ENCODE measurements at regions not wholly inside any gene's neighbourhood (a gene's known extent, or its start where the extent isn't known, plus 50 kb on each side); places are given as distances from the start of the nearest gene placed in this dataset.

GRCh38 chr11:134901955-134902918 is 490.2 kb upstream of the B3GAT1 start:
- DNase-seq (ENCODE audit: extremely low read depth, low read depth) = no peak

GRCh38 chr11:134901542-134901941 is 489.5 kb upstream of the B3GAT1 start:
- TF ChIP-seq CTCF (IDR thresholded peaks at IDR 0.05; ENCODE audit: low read depth, low read length, missing control alignments) = no peak
- DNase-seq (ENCODE audit: extremely low read depth, low read depth) = no peak
- no peak overlapping the region for H3K4me3 ChIP-seq (replicated peaks; ENCODE audit: low read depth, low read length)

More at GRCh38 chr11:134901955-134902918, 490.2 kb upstream of the B3GAT1 start:
- no peak for TF ChIP-seq CTCF (IDR thresholded peaks at IDR 0.05; ENCODE audit: low read depth, low read length, missing control alignments)
- H3K4me3 ChIP-seq (replicated peaks; ENCODE audit: low read depth, low read length) = no peak overlapping the region

GRCh38 chr11:134893810-134894685 is 482.0 kb upstream of the B3GAT1 start:
- no peak overlapping the region for H3K4me3 ChIP-seq (replicated peaks; ENCODE audit: low read depth, low read length)
- TF ChIP-seq CTCF (IDR thresholded peaks at IDR 0.05; ENCODE audit: low read depth, low read length, missing control alignments) = no peak

GRCh38 chr11:134890446-134890845 is 478.4 kb upstream of the B3GAT1 start:
- H3K4me3 ChIP-seq (replicated peaks; ENCODE audit: low read depth, low read length) = no peak overlapping the region
- no peak for TF ChIP-seq CTCF (IDR thresholded peaks at IDR 0.05; ENCODE audit: low read depth, low read length, missing control alignments)

More at GRCh38 chr11:134893810-134894685, 482.0 kb upstream of the B3GAT1 start:
- DNase-seq (ENCODE audit: extremely low read depth, low read depth) = no peak

GRCh38 chr11:134889832-134890231 is 477.8 kb upstream of the B3GAT1 start:
- no peak for TF ChIP-seq CTCF (IDR thresholded peaks at IDR 0.05; ENCODE audit: low read depth, low read length, missing control alignments)
- no peak overlapping the region for H3K4me3 ChIP-seq (replicated peaks; ENCODE audit: low read depth, low read length)
- no peak for DNase-seq (ENCODE audit: extremely low read depth, low read depth)

More at GRCh38 chr11:134890446-134890845, 478.4 kb upstream of the B3GAT1 start:
- no peak for DNase-seq (ENCODE audit: extremely low read depth, low read depth)

GRCh38 chr11:134888821-134889220 is 476.8 kb upstream of the B3GAT1 start:
- no peak for DNase-seq (ENCODE audit: extremely low read depth, low read depth)
- no peak overlapping the region for H3K4me3 ChIP-seq (replicated peaks; ENCODE audit: low read depth, low read length)
- no peak for TF ChIP-seq CTCF (IDR thresholded peaks at IDR 0.05; ENCODE audit: low read depth, low read length, missing control alignments)

Data from HFF-Myc (cell line).